Fibroblast of skin of scalp (primary cell): ENCODE measurements at regions not wholly inside any gene's neighbourhood (a gene's known extent, or its start where the extent isn't known, plus 50 kb on each side); places are given as distances from the start of the nearest gene placed in this dataset.

ENCODE experiments used
- DNase-seq: peaks from one replicate; pipeline ENCODE4 v3.0.0-alpha.2; 2013

DNA sequence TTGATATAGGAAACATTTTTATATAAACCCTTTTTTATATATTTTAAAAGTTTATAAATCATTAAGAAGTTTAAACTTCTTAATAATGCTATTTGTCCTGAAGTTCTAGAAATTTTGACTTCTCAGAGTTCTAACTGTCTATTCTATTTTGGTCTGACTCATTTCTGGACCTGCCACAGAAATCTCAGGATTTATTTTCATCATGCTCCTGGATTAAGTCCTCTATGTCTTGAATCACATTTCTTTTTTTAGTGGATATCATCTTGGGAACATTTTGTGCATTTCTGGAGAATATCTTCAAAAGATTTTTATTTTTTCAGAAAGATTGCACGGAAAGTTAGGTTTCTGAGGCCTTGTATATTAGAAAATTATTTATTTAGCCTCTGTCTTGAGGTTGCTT lies 289.1 kb downstream of the NDFIP2 start:
- no peak for DNase-seq

DNA sequence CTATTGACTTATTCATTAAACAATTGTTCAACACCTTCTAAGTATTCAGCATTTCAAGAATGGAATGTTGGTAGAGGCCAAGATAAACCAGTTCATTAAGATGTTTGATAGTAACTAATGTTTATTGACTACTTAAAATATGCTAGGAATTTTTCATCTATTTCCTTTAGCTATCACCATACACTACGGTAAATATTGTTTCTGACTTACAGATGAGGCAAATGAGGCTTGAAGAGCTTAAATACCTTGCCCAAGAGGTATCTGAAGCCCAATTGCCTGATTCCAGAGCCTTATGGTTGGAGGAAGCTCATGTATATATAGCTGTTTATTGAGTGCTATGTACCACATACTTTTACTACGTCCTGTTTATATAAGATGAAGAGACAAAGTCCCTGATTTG lies 286.2 kb downstream of the NDFIP2 start:
- peak; percentile 15 for DNase-seq

DNA sequence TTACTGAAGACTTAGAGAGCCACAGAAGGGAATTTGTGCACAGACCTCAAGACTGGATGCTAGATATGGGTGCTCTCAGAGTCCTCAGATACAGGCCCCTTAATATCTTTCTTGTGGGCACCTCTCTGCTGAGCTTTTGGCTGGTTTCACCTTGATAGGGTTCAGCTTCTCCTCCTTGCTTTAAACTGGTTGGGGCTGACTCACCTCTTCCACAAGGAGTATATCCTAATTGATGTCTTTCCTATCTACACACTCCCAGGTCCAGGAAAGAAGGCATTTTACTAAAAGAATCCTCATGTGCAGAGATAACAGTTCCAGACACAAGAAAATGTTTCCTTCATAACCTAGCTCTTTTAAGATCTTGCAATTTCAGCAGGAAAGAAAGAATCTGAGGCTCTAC lies 284.4 kb downstream of the NDFIP2 start:
- DNase-seq: no peak

DNA sequence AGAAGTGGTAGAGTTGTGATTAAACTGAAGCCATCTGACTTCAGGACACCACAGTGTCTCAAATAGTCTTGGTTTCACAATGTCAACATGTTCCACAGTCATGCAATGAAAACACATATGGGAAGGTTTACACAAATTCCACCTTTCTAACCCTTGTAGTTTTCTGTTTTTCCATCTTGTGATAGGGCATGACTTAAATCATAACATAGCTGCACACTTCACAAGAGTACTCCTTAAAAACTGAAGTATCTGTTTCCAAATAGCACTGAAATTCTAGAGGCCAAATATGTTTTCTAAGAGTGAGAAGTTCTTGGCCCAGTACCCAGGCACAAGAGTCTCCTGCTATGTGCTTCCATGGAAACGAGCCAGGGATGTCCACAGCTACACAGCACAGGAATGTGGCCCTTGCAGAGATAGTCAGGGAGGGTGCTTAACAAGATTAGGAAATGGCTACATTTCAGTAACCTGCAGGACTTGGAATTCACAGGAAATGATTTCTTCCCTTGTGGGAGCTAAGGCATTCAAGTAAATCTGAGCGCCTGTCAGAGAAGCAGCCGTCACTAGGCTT lies 269.1 kb downstream of the NDFIP2 start:
- peak; percentile 98 for DNase-seq

DNA sequence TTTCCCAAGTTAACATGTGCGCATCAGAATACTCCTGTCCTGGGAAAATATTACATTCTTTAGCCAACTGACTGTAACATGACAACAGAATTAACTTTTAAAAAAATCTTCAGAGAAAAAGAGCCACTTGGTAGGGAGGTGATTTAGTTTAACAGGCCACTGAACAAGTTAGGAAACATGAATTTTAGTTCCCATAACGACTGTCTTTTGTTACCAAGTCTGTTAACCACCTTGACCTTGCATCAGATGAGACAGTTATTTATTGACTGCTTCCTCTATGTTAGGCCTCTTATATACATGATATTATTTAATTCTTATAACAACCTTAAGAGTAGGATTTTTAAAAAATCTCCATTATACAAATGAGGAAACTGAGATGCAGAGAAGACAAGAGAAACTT lies 268.6 kb downstream of the NDFIP2 start:
- DNase-seq: no peak

DNA sequence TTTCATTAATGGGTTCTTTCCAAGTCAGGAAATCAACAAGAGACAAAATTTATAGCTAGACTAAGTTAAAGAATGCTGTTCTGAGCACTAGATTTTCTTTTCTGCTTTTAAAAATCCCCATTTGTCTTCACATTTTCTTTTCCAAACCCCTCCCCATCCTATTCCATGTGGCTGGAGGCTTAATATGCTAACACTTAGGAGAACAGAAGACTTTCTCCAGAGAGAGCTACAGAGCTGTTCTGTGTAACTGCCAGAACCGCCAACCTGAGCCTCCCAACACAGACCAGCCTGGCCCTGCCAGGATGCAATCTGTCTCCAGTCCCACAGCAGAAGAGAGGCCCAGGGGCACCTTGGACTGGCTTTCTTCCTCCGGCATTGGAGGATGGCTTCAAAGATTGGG lies 264.1 kb downstream of the NDFIP2 start:
- no peak for DNase-seq

DNA sequence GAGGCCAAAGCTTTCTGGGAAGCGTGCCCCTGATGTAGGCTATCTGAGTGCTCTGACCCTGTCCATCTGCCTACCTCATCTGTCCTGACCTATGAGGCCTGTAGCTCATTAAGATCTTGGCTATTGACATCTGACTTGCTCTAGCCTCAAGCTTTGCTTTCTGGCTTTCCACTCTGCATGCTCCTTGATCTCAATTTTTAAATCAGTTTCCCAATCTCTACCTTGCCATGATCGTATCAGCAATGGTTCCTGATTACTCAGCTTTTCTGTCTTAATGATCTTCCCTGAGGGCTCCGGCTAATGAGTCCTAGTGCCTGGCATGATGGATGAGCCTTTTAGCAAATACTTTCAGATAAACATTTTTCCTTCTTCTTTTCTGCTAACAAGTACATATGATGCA lies 262.0 kb downstream of the NDFIP2 start:
- no peak for DNase-seq

DNA sequence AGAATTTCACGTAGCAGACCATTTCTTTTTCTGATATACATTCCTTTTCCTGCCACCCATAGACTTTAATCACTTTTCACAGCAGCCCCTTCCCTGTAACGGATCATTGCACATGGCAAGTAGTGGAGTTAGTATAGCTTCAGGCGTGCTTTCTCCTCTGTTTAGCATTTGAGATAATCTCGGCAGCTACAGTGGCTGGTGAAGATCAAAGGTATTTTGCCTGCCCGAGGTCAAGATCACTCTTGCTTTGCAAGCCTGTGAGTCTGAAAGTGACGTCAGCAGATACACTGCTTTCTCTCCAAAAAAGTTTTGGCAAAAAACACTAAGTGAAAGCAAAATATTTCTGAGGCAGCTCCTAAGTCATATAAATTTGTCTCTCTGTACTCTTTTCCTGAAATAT lies 260.0 kb downstream of the NDFIP2 start:
- DNase-seq: peak; percentile 8

DNA sequence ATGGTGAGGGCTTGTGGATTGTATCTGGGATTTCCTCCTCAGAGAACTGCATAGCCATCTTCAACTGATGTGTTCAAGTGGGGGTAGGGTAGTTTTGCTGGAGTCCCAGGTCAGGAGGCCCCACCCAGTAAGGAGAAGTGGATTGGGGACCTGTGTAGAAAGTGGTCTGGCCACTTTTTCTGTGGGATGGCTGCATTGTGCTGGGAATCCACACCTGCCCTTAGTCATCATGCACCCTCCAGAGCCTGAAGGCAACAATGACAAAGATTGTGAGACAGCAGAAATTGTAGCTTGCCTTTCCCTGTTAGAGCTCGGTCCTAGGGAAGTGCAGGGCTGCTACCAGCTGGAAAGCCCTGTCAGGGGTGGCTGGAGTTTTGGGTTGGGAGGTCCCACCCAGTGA lies 255.4 kb downstream of the NDFIP2 start:
- DNase-seq: no peak

DNA sequence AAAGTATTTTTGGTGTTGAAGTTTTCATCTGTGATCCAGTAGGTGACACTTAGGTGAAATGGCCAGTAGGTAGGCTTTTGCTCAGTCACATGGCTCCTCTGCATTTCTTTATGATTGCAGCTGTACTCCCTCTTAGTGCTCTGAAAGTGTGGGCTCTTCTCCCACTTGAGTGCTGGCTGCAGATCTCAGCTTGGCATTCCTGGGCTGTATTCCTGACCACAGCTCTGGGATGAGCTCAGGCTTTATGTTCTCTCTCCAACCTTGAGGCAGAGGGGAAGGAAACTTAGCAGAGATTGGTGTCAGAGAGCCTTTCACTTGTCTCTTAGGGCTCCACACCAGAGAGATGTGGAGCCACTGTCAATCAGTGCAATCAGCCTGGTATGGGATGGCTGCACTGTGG lies 254.3 kb downstream of the NDFIP2 start:
- DNase-seq: peak; percentile 15

DNA sequence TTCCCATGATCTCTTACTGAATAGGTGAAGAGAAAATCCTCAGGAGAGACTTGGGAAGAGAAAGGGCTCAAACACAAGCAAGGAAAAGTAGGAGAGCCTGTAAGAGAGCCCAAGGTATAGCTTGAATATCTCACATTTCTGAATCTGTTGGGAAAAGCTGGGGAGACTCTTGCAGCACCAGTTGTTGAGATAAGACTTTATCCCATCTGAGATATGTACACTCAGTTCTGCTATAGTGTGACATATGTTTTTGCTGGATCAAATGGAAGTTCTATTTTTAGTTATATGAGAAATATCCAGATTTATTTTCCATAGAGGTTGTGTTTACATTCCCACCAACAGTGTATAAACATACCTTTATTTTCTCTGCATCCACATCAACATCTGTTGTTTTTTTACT lies 246.1 kb downstream of the NDFIP2 start:
- DNase-seq: no peak

DNA sequence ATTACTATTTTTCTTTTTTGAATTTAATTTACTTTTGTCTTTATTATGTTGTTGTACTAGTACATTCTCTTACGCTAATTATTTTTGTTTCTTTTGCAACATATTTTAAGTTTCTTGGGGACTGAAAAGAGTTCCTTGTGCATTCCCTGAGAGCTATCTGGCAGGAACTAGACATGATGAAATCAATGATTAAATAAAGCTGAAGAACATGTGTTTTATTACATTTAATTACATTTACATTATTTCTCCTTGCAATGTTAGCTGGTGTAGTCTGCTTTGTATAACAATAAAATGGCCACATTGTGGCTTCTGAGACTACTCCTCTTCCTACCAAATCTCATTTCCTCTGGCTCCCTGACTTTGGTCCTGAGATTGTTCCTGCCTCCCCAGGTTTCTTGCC lies 244.9 kb downstream of the NDFIP2 start:
- no peak for DNase-seq

DNA sequence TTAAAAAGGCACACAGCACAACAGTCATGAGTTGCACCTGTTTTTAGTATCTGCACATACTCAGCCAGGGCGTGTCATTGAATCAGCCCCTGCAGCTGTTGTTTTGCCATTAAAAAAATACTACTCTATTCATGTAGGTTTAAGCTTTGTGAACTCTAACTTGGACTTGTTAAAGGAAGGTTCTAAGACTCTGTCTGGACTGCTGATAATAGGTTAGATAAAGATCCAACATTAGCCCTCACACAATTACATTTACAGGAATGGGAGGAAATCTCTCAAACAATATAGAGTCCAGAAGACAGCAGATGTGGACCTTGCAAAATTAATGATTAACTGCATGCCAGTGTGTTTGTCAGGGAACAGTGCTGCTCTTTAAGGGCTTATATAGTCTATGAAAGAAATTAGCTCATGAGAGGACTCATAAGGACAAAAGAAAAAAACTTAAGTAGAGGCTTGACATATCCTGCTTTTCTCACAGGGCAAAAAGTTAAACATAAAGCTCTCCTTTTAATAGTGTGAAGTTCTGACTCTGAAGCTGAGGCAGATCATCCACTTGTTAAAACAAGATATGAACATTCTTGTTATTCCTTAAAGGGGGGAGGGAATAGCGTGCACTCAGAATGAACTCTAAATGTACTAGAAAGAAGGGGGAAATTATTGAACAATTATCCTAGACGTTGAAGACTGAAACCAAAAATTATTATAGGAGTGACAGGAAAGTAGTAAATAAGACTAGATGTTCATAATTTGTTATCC lies 243.6 kb downstream of the NDFIP2 start:
- DNase-seq: no peak

DNA sequence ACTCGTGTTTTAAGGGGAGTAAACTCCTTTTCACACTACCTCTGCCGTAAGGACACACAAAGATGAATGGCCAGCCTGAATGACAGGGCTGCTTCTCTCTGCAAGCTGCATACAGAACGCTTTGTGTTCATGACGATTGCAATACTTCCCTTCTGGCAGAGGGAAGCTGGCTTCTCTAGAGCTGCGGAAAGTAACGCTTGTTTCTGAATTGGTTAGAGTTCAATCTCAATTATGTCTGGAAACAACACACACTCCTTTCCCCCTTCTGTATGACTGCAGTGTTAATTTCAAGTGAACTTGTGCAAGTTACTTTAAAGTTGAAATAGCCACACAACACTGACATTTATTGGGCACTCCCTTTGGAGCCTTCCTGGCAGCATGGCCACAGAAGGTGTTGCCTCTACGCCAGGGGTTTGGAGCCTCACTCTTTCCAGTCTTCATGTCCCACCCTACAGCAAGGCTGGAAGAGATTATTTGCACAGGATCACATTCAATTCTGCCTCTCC lies 242.6 kb downstream of the NDFIP2 start:
- DNase-seq: no peak

DNA sequence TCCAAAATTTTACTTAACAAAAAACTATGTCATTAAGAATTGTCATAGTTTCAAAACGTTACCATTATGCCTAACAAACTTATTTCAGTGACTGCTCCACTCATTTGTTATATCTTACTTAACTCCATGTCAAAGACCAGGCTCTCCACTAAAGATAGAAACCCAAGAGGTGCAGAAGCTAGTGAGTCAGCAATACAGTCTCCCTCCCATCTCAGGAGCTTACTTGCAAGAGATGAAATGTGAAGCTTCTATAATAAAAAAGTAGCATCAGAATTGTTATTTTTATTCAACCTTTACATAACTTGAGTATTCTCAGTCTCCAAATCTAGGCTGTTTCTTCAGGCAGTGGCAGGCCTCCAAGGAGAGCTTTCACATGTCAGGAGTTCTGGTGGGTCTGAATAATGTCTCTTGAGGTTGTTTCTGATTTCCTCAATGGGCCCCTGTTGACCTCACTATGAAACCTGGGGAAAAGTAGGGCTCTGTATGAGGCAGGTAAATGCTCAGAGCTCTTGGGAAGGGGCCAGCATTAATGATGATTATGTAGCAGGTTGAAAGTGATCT lies 242.0 kb downstream of the NDFIP2 start:
- no peak for DNase-seq

DNA sequence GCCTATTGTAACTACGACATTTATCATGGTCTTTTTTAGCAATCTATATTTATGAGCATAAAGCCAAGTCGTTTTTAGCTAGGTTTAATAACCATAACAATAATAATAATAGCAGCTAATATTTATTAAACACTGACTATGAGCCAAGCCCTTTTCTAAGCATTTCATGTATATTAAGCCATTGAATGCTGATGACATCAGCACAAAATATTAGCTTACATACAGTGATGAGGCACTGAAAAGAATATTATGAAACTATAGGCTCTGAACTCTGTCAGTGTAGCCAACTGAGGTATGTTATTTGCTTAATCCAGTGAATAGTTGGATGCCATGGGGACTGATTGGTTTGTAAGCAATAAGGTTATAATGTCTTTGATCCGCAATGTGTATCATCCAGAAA lies 235.2 kb downstream of the NDFIP2 start:
- no peak for DNase-seq

DNA sequence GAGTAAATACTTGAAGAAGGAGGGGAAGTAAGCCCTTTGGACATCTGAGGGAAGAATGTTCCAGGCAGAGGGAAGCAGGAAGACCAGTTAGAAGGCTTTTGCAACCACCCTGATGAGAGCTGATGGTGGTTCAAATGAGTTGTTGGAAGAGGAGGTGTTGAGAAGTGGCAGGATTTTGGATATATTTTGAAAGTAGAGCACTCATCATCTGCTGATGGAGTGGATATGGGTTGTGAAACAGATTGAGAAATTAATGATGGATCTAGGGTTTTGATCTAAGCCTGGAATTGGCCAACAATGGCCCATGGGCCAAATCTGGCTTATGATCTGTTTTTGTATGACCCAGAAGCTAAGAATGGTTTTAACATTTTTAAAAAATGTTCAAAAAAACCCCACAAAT lies 230.7 kb downstream of the NDFIP2 start:
- peak; percentile 2 for DNase-seq

DNA sequence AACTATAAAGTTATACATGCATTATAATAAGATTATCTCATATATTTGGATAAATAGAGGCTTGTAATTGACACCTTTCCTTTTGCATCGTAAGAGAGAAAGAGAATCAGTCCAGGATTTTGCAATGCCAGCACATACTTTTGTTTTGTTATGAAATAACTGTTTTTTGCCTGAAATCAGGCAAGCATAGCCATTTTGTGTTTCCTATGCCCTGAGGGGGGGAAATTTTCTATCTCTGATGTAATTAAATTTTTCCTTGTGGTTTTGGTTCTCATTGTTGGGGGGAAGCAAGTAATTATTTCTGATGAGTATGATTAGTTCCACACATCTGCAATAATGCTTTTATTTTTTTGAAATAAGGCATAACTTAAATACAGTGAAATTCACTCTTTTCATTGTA lies 229.4 kb downstream of the NDFIP2 start:
- DNase-seq: peak; percentile 64

DNA sequence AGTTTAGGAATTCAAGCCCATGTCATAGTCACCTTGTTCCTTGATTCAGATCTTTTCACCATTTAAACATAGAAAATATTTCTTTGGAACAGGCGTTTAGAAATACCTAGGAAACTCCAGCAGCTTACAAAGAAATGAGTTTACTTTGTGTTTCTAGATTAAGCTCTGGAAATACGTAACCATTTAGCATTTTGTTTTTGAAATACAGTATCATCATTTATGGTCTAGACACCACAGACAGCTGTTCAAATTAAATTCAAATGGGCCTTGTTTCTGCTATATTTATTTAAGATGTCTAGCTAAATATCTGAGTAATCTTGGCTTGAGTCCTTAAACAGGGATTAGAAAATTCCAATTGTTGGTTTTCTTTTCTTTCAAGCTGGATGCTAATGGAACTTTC lies 228.5 kb downstream of the NDFIP2 start:
- peak; percentile 67 for DNase-seq

DNA sequence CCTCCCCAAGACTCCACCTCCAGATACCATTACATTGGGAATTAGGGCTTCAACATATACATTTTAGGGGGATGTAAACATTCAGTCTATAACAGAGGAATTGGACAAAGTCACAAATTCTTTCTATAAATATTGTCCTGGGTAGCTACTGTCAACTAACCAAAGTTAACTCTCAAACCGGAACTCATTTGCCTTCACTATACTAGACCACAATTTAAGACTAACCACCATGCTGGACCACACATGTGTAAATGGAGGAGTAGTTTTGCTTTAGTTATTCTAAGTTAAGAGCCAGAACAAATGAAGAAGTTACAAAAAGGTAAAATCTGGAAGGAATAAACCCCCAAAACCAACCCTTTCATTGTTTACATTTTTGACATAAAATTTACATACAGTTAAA lies 222.8 kb downstream of the NDFIP2 start:
- DNase-seq: no peak

DNA sequence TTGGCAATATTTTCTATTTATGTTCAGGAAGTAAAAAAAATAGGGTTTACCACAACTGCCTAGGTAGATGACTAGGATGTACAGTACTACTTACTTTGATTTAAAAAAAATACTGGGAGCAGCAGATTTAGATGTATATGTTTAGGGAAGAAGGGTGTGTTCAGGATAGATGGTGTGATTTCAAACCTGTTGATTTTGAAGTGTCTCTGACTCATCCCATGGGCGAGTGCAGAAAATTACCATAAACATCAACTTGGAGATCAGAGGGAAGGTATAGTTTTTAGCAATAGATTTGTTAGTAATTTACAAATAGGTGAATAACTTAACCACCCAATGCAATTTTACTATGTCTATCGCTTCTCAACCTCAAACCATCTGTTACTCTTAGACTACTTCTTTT lies 214.8 kb downstream of the NDFIP2 start:
- DNase-seq: no peak

DNA sequence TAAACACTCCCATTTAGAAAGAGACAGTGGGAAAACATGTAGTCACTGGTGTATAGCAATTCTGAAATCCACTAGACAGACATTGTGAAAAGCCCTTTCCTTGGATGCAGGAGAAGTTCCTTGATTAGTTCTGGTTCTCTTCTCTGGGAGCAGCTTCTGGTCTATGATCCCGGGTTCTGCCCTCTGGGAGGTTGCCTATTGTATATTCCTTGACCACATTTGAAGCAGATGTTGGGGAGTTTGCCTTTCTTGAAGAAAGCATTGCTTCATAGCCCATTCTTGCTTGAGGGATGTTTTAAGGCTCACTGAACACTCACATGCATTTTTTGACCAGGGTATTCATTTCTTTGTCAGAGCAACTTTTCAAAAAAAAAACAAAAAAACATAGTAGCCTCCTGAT lies 211.9 kb downstream of the NDFIP2 start:
- no peak for DNase-seq

DNA sequence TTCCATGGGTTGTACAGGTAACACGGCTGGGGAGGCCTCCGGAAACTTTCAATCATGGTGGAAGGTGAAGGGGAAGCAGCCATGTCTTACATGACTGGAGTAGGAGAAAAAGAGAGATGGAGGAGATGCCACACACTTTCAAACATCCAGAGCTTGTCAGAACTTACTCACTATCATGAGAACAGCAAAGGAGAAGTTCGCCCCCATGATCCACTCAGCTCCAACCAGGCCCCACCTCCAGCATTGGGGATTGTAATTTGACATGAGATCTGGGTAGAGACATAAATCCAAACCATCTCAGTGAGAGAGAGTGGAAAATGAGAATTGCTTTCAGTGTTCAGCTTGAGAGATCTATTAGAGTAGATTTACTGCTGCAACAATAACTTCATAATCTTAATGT lies 210.9 kb downstream of the NDFIP2 start:
- no peak for DNase-seq

DNA sequence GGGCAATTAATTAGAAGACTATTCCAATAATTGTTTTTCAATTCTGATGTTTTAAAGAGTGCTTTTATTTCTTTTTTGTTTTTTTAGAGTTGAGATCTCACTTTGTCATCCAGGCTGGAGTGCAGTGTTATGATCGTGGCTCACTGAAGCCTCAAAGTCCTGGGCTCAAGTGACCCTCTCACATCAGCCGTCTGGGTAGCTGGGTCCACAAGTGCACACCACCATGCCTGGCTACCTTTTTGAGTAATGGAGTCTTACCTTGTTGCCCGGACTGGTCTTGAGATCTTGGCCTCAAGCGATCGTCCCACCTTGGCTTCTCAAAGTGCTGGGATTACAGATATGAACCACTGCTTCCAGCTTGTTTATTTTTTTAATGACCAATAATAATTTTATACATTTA lies 207.8 kb downstream of the NDFIP2 start:
- DNase-seq: no peak
